Spleen (tissue), 7 donors: ENCODE measurements at regions not wholly inside any gene's neighbourhood (a gene's known extent, or its start where the extent isn't known, plus 50 kb on each side); places are given as distances from the start of the nearest gene placed in this dataset.

Source experiments
- CTCF ChIP-seq, 11 experiments: fragments of 200-600 bp in 7 of 11; fragments of 450-650 bp in 4 of 11; sonication (generic) in 4 of 11; IDR thresholded peaks in 8 of 11; conservative IDR thresholded peaks in 3 of 11; 1 replicate in 7 of 11; 2 replicates in 4 of 11; pipeline versions ENCODE4 v1.4.0 to v1.8.0; 2016 to 2021; ENCODE audit warnings: antibody characterized with exemption in 11 of 11, inconsistent platforms in 4 of 11, mild to moderate bottlenecking in 1 of 11
- POLR2A ChIP-seq, 3 donors: fragments of 450-650 bp; IDR thresholded peaks; one replicate each; pipeline ENCODE4 v1.5.1; 2017; ENCODE audit warnings: antibody characterized with exemption in 3 of 3, mild to moderate bottlenecking in 1 of 3
- donor health status: DM: no; HTN: no; CAD: no; lungs with moderate emphysema.
- donor health status: DM: no; HTN: no; CAD: no.
- donor health status: DM: no; HTN: no; CAD: no.

GRCh38 chr7:20561466-20561865 lies 54.0 kb upstream of the ABCB5 start:
- TF ChIP-seq CTCF (IDR thresholded peaks at IDR 0.05 in 8 of 11, conservative IDR thresholded peaks at IDR 0.05 in 3 of 11) (no peak), POLR2A (IDR thresholded peaks at IDR 0.05) (no peak)
